Gastrocnemius medialis (tissue), 4 donors: ENCODE measurements at regions not wholly inside any gene's neighbourhood (a gene's known extent, or its start where the extent isn't known, plus 50 kb on each side); places are given as distances from the start of the nearest gene placed in this dataset.

Experiments used
- CTCF ChIP-seq, 5 experiments: fragments of 450-650 bp in 3 of 5; fragments of 200-600 bp in 2 of 5; sonication (generic) in 2 of 5; IDR thresholded peaks in 4 of 5; conservative IDR thresholded peaks in 1 of 5; 1 replicate in 4 of 5; 2 replicates in 1 of 5; pipeline ENCODE4 v1.5.1; 2016 to 2019; ENCODE audit warnings: antibody characterized with exemption in 5 of 5, mild to moderate bottlenecking in 3 of 5, moderate library complexity in 3 of 5
- POLR2A ChIP-seq, 2 donors: fragments of 450-650 bp; IDR thresholded peaks; one replicate each; pipeline ENCODE4 v1.6.1; 2017; ENCODE audit warnings: antibody characterized with exemption in 2 of 2, mild to moderate bottlenecking in 2 of 2, moderate library complexity in 2 of 2

GRCh38 chr12:84305144-84305543 is 607.5 kb downstream of the SLC6A15 start:
- no peak for TF ChIP-seq CTCF (IDR thresholded peaks at IDR 0.05 in 4 of 5, conservative IDR thresholded peaks at IDR 0.05 in 1 of 5)
- TF ChIP-seq POLR2A (IDR thresholded peaks at IDR 0.05) = no peak
